H7 (cell line): ENCODE measurements at regions not wholly inside any gene's neighbourhood (a gene's known extent, or its start where the extent isn't known, plus 50 kb on each side); places are given as distances from the start of the nearest gene placed in this dataset.
"Not testable (repeated sequence)": the region's sequence is repeated elsewhere in the genome, so short reads cannot be mapped to it uniquely, and the experiment has no call there.

Experiments
- DNase-seq: peaks from one replicate; pipeline ENCODE4 v3.0.0; 2012
- H3K27me3 ChIP-seq: 2 replicates; pipeline ENCODE4 v1.6.0; 2011; ENCODE audit warnings: mild to moderate bottlenecking, low read length; ENCODE audit not compliant: control insufficient read depth, insufficient read depth
- H3K36me3 ChIP-seq: replicated peaks from 2 replicates; pipeline ENCODE4 v1.5.1; 2011; ENCODE audit warnings: low read length; ENCODE audit not compliant: control insufficient read depth, insufficient read depth
- H3K4me3 ChIP-seq: 2 replicates; pipeline ENCODE4 v1.5.1; 2011; ENCODE audit warnings: low read depth, mild to moderate bottlenecking, control low read depth, low read length, moderate library complexity; ENCODE audit not compliant: insufficient read depth

DNA sequence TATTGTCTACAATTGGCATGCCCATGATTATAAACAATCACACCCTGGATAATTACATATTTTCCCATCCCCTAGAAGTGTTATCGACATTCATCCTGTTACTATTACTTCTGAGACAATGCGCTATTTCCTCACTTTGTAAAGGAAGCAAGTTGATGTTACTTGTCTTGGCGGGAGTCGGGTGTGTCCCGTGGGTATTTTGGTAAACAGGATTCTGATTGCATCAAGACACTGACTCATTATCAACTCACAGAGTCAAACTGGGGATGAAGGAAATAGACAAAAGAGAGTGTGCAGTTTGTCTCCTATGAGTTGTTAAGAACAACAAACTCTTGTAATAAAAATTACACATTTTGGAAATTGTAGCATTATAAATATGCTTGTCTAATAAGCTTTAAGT is 142.7 kb downstream of the GALR1 start:
- no peaks in the 10 kb centered on the region for H3K27me3 ChIP-seq
- DNase-seq = no peak
- H3K4me3 ChIP-seq = no peak overlapping the region
- H3K36me3 ChIP-seq = no peaks in the 10 kb centered on the region

- Histone ChIP-seq H3K36me3 (no peaks in the 10 kb centered on the region), H3K27me3 (no peaks in the 10 kb centered on the region), H3K4me3 (no peak overlapping the region)
- DNase-seq = no peak
These were observed 143.9 kb downstream of the GALR1 start for GRCh38 chr18:77393519-77393918.

- no peak for DNase-seq
- Histone ChIP-seq H3K36me3 (no peaks in the 10 kb centered on the region), H3K4me3 (no peak overlapping the region), H3K27me3 (no peaks in the 10 kb centered on the region)
These were observed 146.3 kb downstream of the GALR1 start for GRCh38 chr18:77395953-77396352.

- no peaks in the 10 kb centered on the region for H3K27me3 ChIP-seq
- no peak overlapping the region for H3K4me3 ChIP-seq
- no peaks in the 10 kb centered on the region for H3K36me3 ChIP-seq
- no peak for DNase-seq
These were observed 147.4 kb downstream of the GALR1 start for GRCh38 chr18:77397056-77397455.

DNA sequence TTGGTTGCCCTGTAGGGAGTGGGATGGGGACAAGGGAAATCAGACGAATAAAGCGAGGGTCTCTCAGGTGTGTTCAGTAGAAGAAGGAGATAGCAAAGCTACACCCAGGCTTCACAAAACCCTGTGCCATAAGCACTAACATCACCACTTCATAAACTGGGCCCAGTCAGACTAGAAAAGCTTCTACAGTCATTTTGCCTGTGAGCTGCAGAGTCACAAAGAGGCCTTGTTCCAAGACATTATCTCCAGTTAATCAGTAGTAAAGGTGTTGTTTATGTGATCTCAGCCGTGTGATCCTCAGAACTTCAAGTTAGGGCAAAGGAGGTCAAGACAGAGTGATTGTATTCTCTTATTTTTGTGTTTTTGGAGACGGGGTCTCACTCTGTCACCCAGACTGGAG is 148.0 kb downstream of the GALR1 start:
- no peak overlapping the region for H3K4me3 ChIP-seq

GRCh38 chr18:77400561-77400960 is 150.9 kb downstream of the GALR1 start:
- Histone ChIP-seq H3K27me3 (no peaks in the 10 kb centered on the region), H3K4me3 (no peak overlapping the region), H3K36me3 (no peaks in the 10 kb centered on the region)
- no peak for DNase-seq

More for the DNA sequence above, 148.0 kb downstream of the GALR1 start:
- Histone ChIP-seq H3K36me3 (no peaks in the 10 kb centered on the region), H3K27me3 (no peaks in the 10 kb centered on the region)
- no peak for DNase-seq

- Histone ChIP-seq H3K4me3 (no peak overlapping the region), H3K36me3 (no peaks in the 10 kb centered on the region), H3K27me3 (no peaks in the 10 kb centered on the region)
- no peak for DNase-seq
These were observed 151.5 kb downstream of the GALR1 start for GRCh38 chr18:77401173-77401572.

- Histone ChIP-seq H3K4me3 (no peak overlapping the region), H3K36me3 (no peaks in the 10 kb centered on the region), H3K27me3 (no peaks in the 10 kb centered on the region)
- DNase-seq = no peak
These were observed 154.4 kb downstream of the GALR1 start for GRCh38 chr18:77403969-77404535.

DNA sequence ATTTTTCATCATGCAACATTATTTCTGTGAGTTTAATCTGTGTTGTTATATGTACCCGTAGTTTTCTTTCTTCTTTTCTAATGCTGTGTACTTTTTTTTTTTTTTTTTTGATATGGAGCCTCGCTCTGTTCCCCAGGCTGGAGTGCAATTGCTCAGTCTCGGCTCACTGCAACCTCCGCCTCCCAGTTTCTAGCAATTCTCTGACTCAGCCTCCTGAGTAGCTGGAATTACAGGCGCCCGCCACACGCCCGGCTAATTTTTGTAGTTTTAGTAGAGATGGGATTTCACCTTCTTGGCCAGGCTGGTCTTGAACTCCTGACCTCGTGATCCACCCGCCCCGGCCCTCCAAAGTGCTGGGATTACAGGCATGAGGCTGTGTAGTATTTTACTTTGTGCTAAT is 155.4 kb downstream of the GALR1 start:
- DNase-seq = no peak
- H3K4me3 ChIP-seq = no peak overlapping the region
- no peaks in the 10 kb centered on the region for H3K27me3 ChIP-seq
- no peaks in the 10 kb centered on the region for H3K36me3 ChIP-seq

DNA sequence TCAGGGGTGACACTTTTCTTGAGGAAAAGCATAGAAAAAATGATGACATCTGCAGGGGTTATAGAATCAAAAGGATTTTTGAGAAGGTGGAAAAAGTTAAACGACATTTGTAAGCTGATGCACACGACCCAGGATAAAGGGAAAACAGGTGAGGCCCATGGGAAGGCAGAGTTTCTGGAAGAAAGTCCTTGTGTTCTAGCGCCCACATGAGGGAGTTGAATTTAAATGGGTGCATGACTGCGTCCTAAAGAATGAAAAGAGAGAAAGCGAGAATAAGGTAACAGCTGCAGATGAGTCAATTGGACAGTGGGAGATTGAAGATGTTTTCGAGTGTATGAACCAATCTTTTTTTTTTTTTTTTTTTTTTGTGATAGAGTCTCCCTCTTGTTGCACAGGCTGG is 158.1 kb downstream of the GALR1 start:
- H3K27me3 ChIP-seq = no peaks in the 10 kb centered on the region
- no peaks in the 10 kb centered on the region for H3K36me3 ChIP-seq
- DNase-seq = peak; percentile 65
- H3K4me3 ChIP-seq = no peak overlapping the region

DNA sequence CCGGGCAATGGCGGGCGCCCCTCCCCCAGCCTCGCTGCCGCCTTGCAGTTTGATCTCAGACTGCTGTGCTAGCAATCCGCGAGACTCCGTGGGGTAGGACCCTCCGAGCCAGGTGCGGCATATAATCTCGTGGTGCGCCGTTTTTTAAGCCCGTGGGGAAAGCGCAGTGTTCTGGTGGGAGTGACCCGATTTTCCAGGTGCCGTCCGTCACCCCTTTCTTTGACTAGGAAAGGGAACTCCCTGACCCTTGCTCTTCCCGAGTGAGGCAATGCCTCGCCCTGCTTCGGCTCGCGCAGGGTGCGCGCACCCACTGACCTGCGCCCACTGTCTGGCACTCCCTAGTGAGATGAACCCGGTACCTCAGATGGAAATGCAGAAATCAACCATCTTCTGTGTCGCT is 171.9 kb downstream of the GALR1 start:
- peak overlapping the region; percentile 39 for H3K4me3 ChIP-seq
- not testable (repeated sequence) for DNase-seq, H3K27me3 ChIP-seq, H3K36me3 ChIP-seq

DNA sequence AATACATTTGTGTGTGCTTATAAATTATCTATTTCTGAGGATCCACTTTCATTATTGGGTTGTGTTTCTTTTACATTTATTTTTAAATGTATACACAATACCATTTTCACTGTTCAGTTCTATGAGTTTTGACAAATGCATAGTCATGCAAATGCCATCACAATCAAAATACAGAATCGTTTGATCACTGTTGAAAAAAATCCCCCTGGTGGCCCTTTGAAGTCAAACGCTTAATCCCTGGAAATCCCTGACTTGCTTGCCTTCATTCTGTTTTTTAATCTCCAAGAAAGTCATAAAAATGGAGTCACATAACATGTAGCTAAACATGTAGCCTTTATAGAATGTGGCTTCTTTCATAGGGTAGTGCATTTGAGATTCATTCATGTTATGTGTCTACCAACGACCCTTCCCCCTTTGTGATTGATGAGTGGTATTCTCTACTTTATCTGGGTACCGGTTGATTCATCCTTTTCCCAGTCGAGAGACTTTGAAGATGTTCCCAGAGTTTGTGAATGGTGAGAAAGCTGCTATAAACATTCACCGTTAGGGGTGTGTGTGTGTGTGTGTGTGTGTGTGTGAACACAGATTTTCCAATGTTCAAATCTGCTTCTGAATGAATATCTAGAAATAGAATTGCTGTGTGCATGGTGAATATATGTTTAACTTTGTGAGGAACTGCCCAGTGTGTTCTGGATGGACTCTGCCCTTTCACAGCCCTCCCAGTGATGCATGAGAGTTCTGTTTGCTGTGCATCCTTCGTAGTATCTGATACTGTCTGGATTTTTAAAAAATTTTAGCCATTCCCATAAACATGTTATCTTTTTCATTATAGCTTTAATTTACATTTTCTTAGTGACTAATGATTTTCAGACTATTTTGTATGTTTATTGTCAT is 173.6 kb downstream of the GALR1 start:
- no peaks in the 10 kb centered on the region for H3K36me3 ChIP-seq
- H3K27me3 ChIP-seq = no peaks in the 10 kb centered on the region
- H3K4me3 ChIP-seq = no peak overlapping the region
- no peak for DNase-seq

DNA sequence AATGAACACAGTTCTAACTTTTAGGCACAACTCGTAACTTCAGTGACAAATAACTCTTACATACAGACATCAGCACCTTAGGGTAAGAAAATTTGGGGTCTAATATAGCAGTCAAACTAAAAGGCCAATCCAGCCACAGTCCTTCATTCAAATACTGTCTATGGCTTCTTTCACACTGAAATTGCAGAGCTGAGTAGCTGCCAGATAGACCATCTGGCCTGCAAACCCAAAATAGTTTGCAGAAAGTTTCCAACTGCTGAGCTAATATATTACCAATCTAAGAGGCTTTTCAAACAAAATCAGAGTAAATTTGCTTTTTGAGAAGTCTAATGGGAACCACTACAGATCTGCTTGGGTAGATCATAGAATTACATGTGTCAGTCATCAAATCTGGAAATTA is 183.4 kb downstream of the GALR1 start:
- no peaks in the 10 kb centered on the region for H3K36me3 ChIP-seq

GRCh38 chr18:77439888-77440287 is 190.2 kb downstream of the GALR1 start:
- DNase-seq = no peak
- Histone ChIP-seq H3K4me3 (no peak overlapping the region), H3K27me3 (no peaks in the 10 kb centered on the region), H3K36me3 (no peaks in the 10 kb centered on the region)

More for the DNA sequence above, 183.4 kb downstream of the GALR1 start:
- no peak for DNase-seq
- H3K27me3 ChIP-seq = no peaks in the 10 kb centered on the region
- no peak overlapping the region for H3K4me3 ChIP-seq

DNA sequence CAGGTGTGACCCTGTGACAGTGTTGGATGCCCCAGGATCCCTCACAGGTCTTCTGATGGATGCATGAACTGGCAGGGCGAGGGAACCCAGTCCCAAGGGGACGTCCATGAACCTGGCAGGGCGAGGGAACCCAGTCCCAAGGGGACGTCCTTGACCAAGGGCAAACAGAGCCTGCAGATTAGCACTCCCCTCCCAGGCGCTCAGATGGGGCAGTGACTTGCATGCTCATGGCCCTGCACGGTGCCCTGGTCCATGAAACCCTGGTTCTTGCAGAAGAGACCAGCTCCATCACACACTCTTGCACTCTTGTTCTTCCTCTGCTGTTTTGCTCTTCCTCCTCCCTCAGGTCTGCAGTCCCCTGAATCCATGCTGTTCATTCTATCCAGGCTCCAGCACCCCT is 192.7 kb downstream of the GALR1 start:
- no peaks in the 10 kb centered on the region for H3K27me3 ChIP-seq
- no peak for DNase-seq
- H3K4me3 ChIP-seq = no peak overlapping the region
- no peaks in the 10 kb centered on the region for H3K36me3 ChIP-seq
